Trophoblast cell (in vitro differentiated cells and primary cell): ENCODE measurements at regions not wholly inside any gene's neighbourhood (a gene's known extent, or its start where the extent isn't known, plus 50 kb on each side); places are given as distances from the start of the nearest gene placed in this dataset.

ENCODE experiments used
- DNase-seq, 2 donors: peaks; one replicate each; pipeline ENCODE4 v3.0.0-alpha.2; 2016
- H2AFZ ChIP-seq: 2 replicates; pipeline ENCODE4 v1.6.1; 2013; ENCODE audit warnings: low read length, moderate library complexity, mild to moderate bottlenecking; ENCODE audit not compliant: insufficient read depth, poor library complexity
- H2AK5ac ChIP-seq: 2 replicates; pipeline ENCODE4 v1.6.1; 2013; ENCODE audit warnings: mild to moderate bottlenecking, low read length
- H2BK120ac ChIP-seq: 2 replicates; pipeline ENCODE4 v1.6.1; 2013; ENCODE audit warnings: low read length, mild to moderate bottlenecking, moderate library complexity; ENCODE audit not compliant: insufficient read depth, poor library complexity
- H2BK12ac ChIP-seq: 2 replicates; pipeline ENCODE4 v1.6.1; 2013; ENCODE audit warnings: mild to moderate bottlenecking, low read length, moderate library complexity
- H2BK5ac ChIP-seq: 2 replicates; pipeline ENCODE4 v1.6.1; 2013; ENCODE audit warnings: low read length, low read depth, moderate library complexity, mild to moderate bottlenecking; ENCODE audit not compliant: poor library complexity
- H3K14ac ChIP-seq: 2 replicates; pipeline ENCODE4 v1.6.1; 2013; ENCODE audit warnings: mild to moderate bottlenecking, low read length
- H3K18ac ChIP-seq: 2 replicates; pipeline ENCODE4 v1.6.1; 2013; ENCODE audit warnings: mild to moderate bottlenecking, low read length
- H3K23ac ChIP-seq: 2 replicates; pipeline ENCODE4 v1.6.1; 2013; ENCODE audit warnings: low read length
- H3K27ac ChIP-seq: 2 replicates; pipeline ENCODE4 v1.5.1; 2013; ENCODE audit warnings: low read depth, mild to moderate bottlenecking, inconsistent platforms, low read length, moderate library complexity
- H3K27me3 ChIP-seq: 2 replicates; pipeline ENCODE4 v1.6.1; 2013; ENCODE audit warnings: inconsistent platforms, mild to moderate bottlenecking, low read length, moderate library complexity; ENCODE audit not compliant: insufficient read depth
- H3K36me3 ChIP-seq, 2 experiments: 1 replicate in 1 of 2; 2 replicates in 1 of 2; pipeline ENCODE4 v1.6.1; 2013; ENCODE audit warnings: low read length in 2 of 2, mild to moderate bottlenecking in 2 of 2, moderate library complexity in 1 of 2; ENCODE audit not compliant: insufficient read depth in 2 of 2, control insufficient read depth in 1 of 2
- H3K4ac ChIP-seq: 2 replicates; pipeline ENCODE4 v1.6.1; 2013; ENCODE audit warnings: low read depth, mild to moderate bottlenecking, low read length, moderate library complexity
- H3K4me1 ChIP-seq, 2 experiments: 1 replicate in 1 of 2; 2 replicates in 1 of 2; pipeline ENCODE4 v1.6.1; 2013; ENCODE audit warnings: low read length in 2 of 2, mild to moderate bottlenecking in 2 of 2, moderate library complexity in 1 of 2; ENCODE audit not compliant: insufficient read depth in 2 of 2, control insufficient read depth in 1 of 2
- H3K4me2 ChIP-seq: 2 replicates; pipeline ENCODE4 v1.6.1; 2013; ENCODE audit warnings: inconsistent platforms, mild to moderate bottlenecking, low read length, moderate library complexity
- H3K4me3 ChIP-seq: 2 replicates; pipeline ENCODE4 v1.5.1; 2013; ENCODE audit warnings: mild to moderate bottlenecking, low read depth, low read length, inconsistent platforms
- H3K79me1 ChIP-seq: one replicate; pipeline ENCODE4 v1.6.1; 2013; ENCODE audit warnings: low read length
- H3K79me2 ChIP-seq: 2 replicates; pipeline ENCODE4 v1.6.1; 2013; ENCODE audit warnings: low read length, mild to moderate bottlenecking; ENCODE audit not compliant: control insufficient read depth, insufficient read depth, poor library complexity
- H3K9ac ChIP-seq: 2 replicates; pipeline ENCODE4 v1.6.1; 2013; ENCODE audit warnings: mild to moderate bottlenecking, low read length
- H3K9me3 ChIP-seq: 2 replicates; pipeline ENCODE4 v1.6.1; 2013; ENCODE audit warnings: low read depth, mild to moderate bottlenecking, control low read depth, inconsistent platforms, low read length; ENCODE audit not compliant: insufficient read depth
- H4K12ac ChIP-seq: 2 replicates; pipeline ENCODE4 v1.6.1; 2013; ENCODE audit warnings: low read depth, mild to moderate bottlenecking, low read length, moderate library complexity
- H4K8ac ChIP-seq: 2 replicates; pipeline ENCODE4 v1.6.1; 2013; ENCODE audit warnings: low read depth, mild to moderate bottlenecking, low read length, moderate library complexity
- H4K91ac ChIP-seq: one replicate; pipeline ENCODE4 v1.6.1; 2013; ENCODE audit warnings: low read depth, mild to moderate bottlenecking, low read length, moderate library complexity
- WGBS: extraction: QIAGEN DNeasy Blood & Tissue Kit; methylation state at CpG from one replicate; pipeline ENCODE4 v1.1.7; 2013; ENCODE audit warnings: missing lambda C conversion rate; ENCODE audit not compliant: insufficient read length, insufficient coverage; ENCODE audit errors: extremely low coverage; 5-methylcytosine and 5-hydroxymethylcytosine counted together

DNA sequence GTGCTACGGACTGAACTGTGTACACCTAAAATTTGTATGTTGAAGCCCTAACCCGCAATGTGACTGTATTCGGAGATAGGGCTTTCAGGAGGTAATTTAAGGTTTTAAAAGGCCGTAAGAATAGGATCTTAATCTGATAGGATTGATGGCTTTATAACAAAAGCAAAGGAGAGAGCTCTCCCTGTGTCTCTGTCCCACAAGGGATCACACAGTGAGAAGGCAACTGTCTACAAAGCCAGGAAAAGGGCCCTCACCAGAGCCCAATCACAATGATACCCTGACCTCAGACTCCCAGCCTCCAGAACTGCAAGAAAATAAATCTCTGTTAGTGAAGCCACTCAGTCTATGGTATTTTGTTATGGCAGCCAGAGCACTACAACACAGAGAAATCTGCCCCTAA lies 208.7 kb upstream of the ZC3H12C start:
- H3K9me3 ChIP-seq = no peaks in the 10 kb centered on the region
- no peak overlapping the region for H3K4me3 ChIP-seq
- DNase-seq = no peak
- no CpG with 5 or more reads among the region's 4 CpGs for WGBS
- no peak overlapping the region for H4K91ac ChIP-seq
- H3K79me1 ChIP-seq = peaks cover 12% of the 10 kb centered on the region
- H3K14ac ChIP-seq = no peak overlapping the region
- H3K18ac ChIP-seq = no peak overlapping the region
- H2BK120ac ChIP-seq = no peak overlapping the region
- no peak overlapping the region for H3K4ac ChIP-seq
- no peak overlapping the region for H2AFZ ChIP-seq
- H3K79me2 ChIP-seq = no peaks in the 10 kb centered on the region
- H3K9ac ChIP-seq = no peak overlapping the region
- H4K12ac ChIP-seq = no peak overlapping the region
- H3K27ac ChIP-seq = no peak overlapping the region
- H3K27me3 ChIP-seq = no peaks in the 10 kb centered on the region
- H3K23ac ChIP-seq = no peak overlapping the region
- H3K36me3 ChIP-seq = no peaks in the 10 kb centered on the region
- H3K4me2 ChIP-seq = no peak overlapping the region
- H3K4me1 ChIP-seq = no peaks in the 10 kb centered on the region
- peak overlapping the region; percentile 48 for H4K8ac ChIP-seq
- H2AK5ac ChIP-seq = no peak overlapping the region
- peak overlapping the region; percentile 17 for H2BK12ac ChIP-seq
- no peak overlapping the region for H2BK5ac ChIP-seq

GRCh38 chr11:109885006-109885405 lies 208.2 kb upstream of the ZC3H12C start:
- Histone ChIP-seq H3K9ac (no peak overlapping the region), H3K23ac (no peak overlapping the region), H2BK5ac (no peak overlapping the region), H3K27me3 (no peaks in the 10 kb centered on the region), H4K91ac (peak overlapping the region; percentile 26), H2AFZ (no peak overlapping the region), H2AK5ac (no peak overlapping the region), H3K4me3 (no peak overlapping the region), H2BK120ac (peak overlapping the region; percentile 38), H4K12ac (no peak overlapping the region), H3K4me1 (no peaks in the 10 kb centered on the region), H3K4ac (no peak overlapping the region), H3K18ac (no peak overlapping the region), H3K4me2 (no peak overlapping the region), H3K14ac (no peak overlapping the region), H3K27ac (no peak overlapping the region), H3K79me2 (no peaks in the 10 kb centered on the region), H3K9me3 (no peaks in the 10 kb centered on the region), H3K79me1 (peaks cover 12% of the 10 kb centered on the region), H4K8ac (no peak overlapping the region), H3K36me3 (no peaks in the 10 kb centered on the region), H2BK12ac (no peak overlapping the region)
- WGBS = no CpG with 5 or more reads among the region's 7 CpGs
- DNase-seq = no peak

GRCh38 chr11:109892321-109892794 lies 200.8 kb upstream of the ZC3H12C start:
- H3K79me1 ChIP-seq = peaks cover 25% of the 10 kb centered on the region
- H3K4me1 ChIP-seq = peaks cover 5 to 9% of the 10 kb centered on the region in 2 experiments
- H3K9me3 ChIP-seq = no peaks in the 10 kb centered on the region
- H3K4ac ChIP-seq = no peak overlapping the region
- no peaks in the 10 kb centered on the region for H3K79me2 ChIP-seq
- no peak overlapping the region for H3K18ac ChIP-seq
- no peak overlapping the region for H2BK5ac ChIP-seq
- H3K36me3 ChIP-seq = no peaks in the 10 kb centered on the region
- H3K9ac ChIP-seq = no peak overlapping the region
- no peak overlapping the region for H2BK120ac ChIP-seq
- DNase-seq = peak; percentile 90 to 97
- H3K14ac ChIP-seq = no peak overlapping the region
- no peak overlapping the region for H3K23ac ChIP-seq
- H3K4me2 ChIP-seq = no peak overlapping the region
- no peak overlapping the region for H4K8ac ChIP-seq
- no peak overlapping the region for H4K12ac ChIP-seq
- WGBS = no CpG with 5 or more reads among the region's 4 CpGs
- H3K4me3 ChIP-seq = no peak overlapping the region
- no peak overlapping the region for H2AK5ac ChIP-seq
- no peak overlapping the region for H4K91ac ChIP-seq
- no peak overlapping the region for H2BK12ac ChIP-seq
- peak overlapping the region; percentile 86 for H3K27ac ChIP-seq
- no peak overlapping the region for H2AFZ ChIP-seq
- no peaks in the 10 kb centered on the region for H3K27me3 ChIP-seq

DNA sequence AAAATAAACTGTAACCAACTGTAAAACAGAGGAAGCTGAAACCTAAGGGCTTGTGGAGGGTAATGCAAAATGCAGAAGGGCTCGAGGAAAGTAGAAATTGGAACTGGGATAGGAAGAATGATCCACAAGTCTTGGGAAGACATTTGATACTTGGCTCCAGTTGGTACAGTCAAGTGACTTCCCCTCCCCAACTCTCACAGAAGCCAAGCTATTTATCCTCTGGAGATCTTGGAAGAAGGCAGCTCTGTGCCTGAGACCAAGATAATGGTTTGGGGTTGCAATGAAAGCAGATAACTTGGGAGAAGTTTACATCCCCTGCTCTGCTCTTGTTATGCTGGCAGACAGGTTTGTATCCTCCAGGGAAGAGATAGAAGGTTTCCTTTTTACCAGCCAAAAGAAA lies 198.9 kb upstream of the ZC3H12C start:
- H3K18ac ChIP-seq = no peak overlapping the region
- no peak overlapping the region for H3K9ac ChIP-seq
- H3K4me3 ChIP-seq = no peak overlapping the region
- peak overlapping the region; percentile 26 for H4K8ac ChIP-seq
- no peak for DNase-seq
- H3K14ac ChIP-seq = peak overlapping the region; percentile 35
- H3K27me3 ChIP-seq = no peaks in the 10 kb centered on the region
- H2BK12ac ChIP-seq = peak overlapping the region; percentile 59
- no peak overlapping the region for H2AFZ ChIP-seq
- no peak overlapping the region for H3K4ac ChIP-seq
- WGBS = no CpG with 5 or more reads among the region's 1 CpG
- H3K79me2 ChIP-seq = no peaks in the 10 kb centered on the region
- no peak overlapping the region for H4K12ac ChIP-seq
- peak overlapping the region; percentile 75 for H2BK5ac ChIP-seq
- H2BK120ac ChIP-seq = peak overlapping the region; percentile 90
- H3K4me2 ChIP-seq = no peak overlapping the region
- H3K79me1 ChIP-seq = peaks cover 18% of the 10 kb centered on the region
- peak overlapping the region; percentile 76 for H4K91ac ChIP-seq
- H3K27ac ChIP-seq = peak overlapping the region; percentile 67
- peaks cover 5 to 9% of the 10 kb centered on the region in 2 experiments for H3K4me1 ChIP-seq
- no peak overlapping the region for H3K23ac ChIP-seq
- H3K9me3 ChIP-seq = no peaks in the 10 kb centered on the region
- H2AK5ac ChIP-seq = peak overlapping the region; percentile 39
- H3K36me3 ChIP-seq = no peaks in the 10 kb centered on the region
